ENCODE measurements at regions not wholly inside any gene's neighbourhood (a gene's known extent, or its start where the extent isn't known, plus 50 kb on each side); places are given as distances from the start of the nearest gene placed in this dataset.

- Histone ChIP-seq H3K4me1 (no peaks in the 10 kb centered on the region), H3K27ac (no peak overlapping the region), H3K27me3 (no peaks in the 10 kb centered on the region), H3K9me3 (no peaks in the 10 kb centered on the region), H3K36me3 (ENCODE audit: low read depth, missing control alignments) (no peaks in the 10 kb centered on the region), H3K4me3 (no peak overlapping the region)
- 65 to 72% methylated on average over 3 of the region's 3 CpGs for WGBS, 2 donors
- DNase-seq: no peak
- intact Hi-C loops (cut with DNase I; ENCODE audit: low total_unique reads): no loop called here
- TF ChIP-seq POLR2A (IDR thresholded peaks at IDR 0.05) (no peak), CTCF (IDR thresholded peaks at IDR 0.05) (no peak)
These were observed 298.5 kb upstream of the PCSK5 start for GRCh38 chr9:75591972-75592371.

GRCh38 chr9:75592586-75592985, 297.9 kb upstream of the PCSK5 start:
- intact Hi-C loops (cut with DNase I; ENCODE audit: low total_unique reads): no loop called here
- Histone ChIP-seq H3K4me3 (no peak overlapping the region), H3K9me3 (no peaks in the 10 kb centered on the region), H3K4me1 (no peaks in the 10 kb centered on the region), H3K27me3 (no peaks in the 10 kb centered on the region), H3K27ac (no peak overlapping the region), H3K36me3 (ENCODE audit: low read depth, missing control alignments) (no peaks in the 10 kb centered on the region)
- 89 to 91% methylated on average over 1 of the region's 1 CpG for WGBS, 2 donors
- DNase-seq: no peak
- TF ChIP-seq CTCF (IDR thresholded peaks at IDR 0.05): no peak
- TF ChIP-seq POLR2A (IDR thresholded peaks at IDR 0.05): no peak

- no peaks in the 10 kb centered on the region for H3K9me3 ChIP-seq
- intact Hi-C loops (cut with DNase I; ENCODE audit: low total_unique reads): no loop called here
- no peaks in the 10 kb centered on the region for H3K27me3 ChIP-seq
- H3K4me1 ChIP-seq: no peaks in the 10 kb centered on the region
- no peak for TF ChIP-seq POLR2A (IDR thresholded peaks at IDR 0.05)
- no peak for TF ChIP-seq CTCF (IDR thresholded peaks at IDR 0.05)
- no peak overlapping the region for H3K27ac ChIP-seq
- DNase-seq: no peak
- no peaks in the 10 kb centered on the region for H3K36me3 ChIP-seq (ENCODE audit: low read depth, missing control alignments)
- no peak overlapping the region for H3K4me3 ChIP-seq
These were observed 296.6 kb upstream of the PCSK5 start for GRCh38 chr9:75593920-75594319.

GRCh38 chr9:75599126-75599525, 291.3 kb upstream of the PCSK5 start:
- Histone ChIP-seq H3K27me3 (no peaks in the 10 kb centered on the region), H3K4me1 (no peaks in the 10 kb centered on the region), H3K27ac (no peak overlapping the region), H3K4me3 (no peak overlapping the region), H3K9me3 (no peaks in the 10 kb centered on the region), H3K36me3 (ENCODE audit: low read depth, missing control alignments) (no peaks in the 10 kb centered on the region)
- WGBS, 2 donors: 74 to 77% methylated on average over 1 of the region's 1 CpG
- intact Hi-C loops (cut with DNase I; ENCODE audit: low total_unique reads): no loop called here
- DNase-seq: no peak
- TF ChIP-seq CTCF (IDR thresholded peaks at IDR 0.05) (no peak), POLR2A (IDR thresholded peaks at IDR 0.05) (no peak)

- no peaks in the 10 kb centered on the region for H3K9me3 ChIP-seq
- intact Hi-C loops (cut with DNase I; ENCODE audit: low total_unique reads): no loop called here
- no peaks in the 10 kb centered on the region for H3K27me3 ChIP-seq
- no peaks in the 10 kb centered on the region for H3K4me1 ChIP-seq
- H3K4me3 ChIP-seq: no peak overlapping the region
- 93 to 94% methylated on average over 2 of the region's 2 CpGs for whole genome bisulfite sequencing, 2 donors
- H3K36me3 ChIP-seq (ENCODE audit: low read depth, missing control alignments): no peaks in the 10 kb centered on the region
- TF ChIP-seq CTCF (IDR thresholded peaks at IDR 0.05) (no peak), POLR2A (IDR thresholded peaks at IDR 0.05) (no peak)
- no peak for DNase-seq
- no peak overlapping the region for H3K27ac ChIP-seq
These were observed 289.2 kb upstream of the PCSK5 start for GRCh38 chr9:75601280-75601679.

All from testis (tissue), 2 donors.